Kidney (tissue), 13 donors: ENCODE measurements at regions not wholly inside any gene's neighbourhood (a gene's known extent, or its start where the extent isn't known, plus 50 kb on each side); places are given as distances from the start of the nearest gene placed in this dataset.
"Not testable (repeated sequence)": the region's sequence is repeated elsewhere in the genome, so short reads cannot be mapped to it uniquely, and the experiment has no call there.

ENCODE experiments used
- DNase-seq, 5 donors: peaks; one replicate each; pipeline ENCODE4 v3.0.0-alpha.2; 2013 to 2020
- FAIRE-seq: peaks from 2 replicates; lab custom pipeline; 2012; peaks lifted over from hg19 to GRCh38; lab: Jason Lieb, UNC
- H3K27ac ChIP-seq, 2 donors: one replicate each; pipeline ENCODE4 v1.7.0; 2013; ENCODE audit warnings: low read depth in 2 of 2, low read length in 2 of 2, inconsistent platforms in 1 of 2
- H3K27me3 ChIP-seq: one replicate; pipeline ENCODE4 v1.7.1; 2013; ENCODE audit warnings: low read length, inconsistent platforms; ENCODE audit not compliant: control insufficient read depth, insufficient read depth
- H3K36me3 ChIP-seq, 3 donors: one replicate each; pipeline versions ENCODE4 v1.7.0 to v1.7.1; 2013; ENCODE audit warnings: low read length in 3 of 3, control low read depth in 1 of 3, inconsistent platforms in 1 of 3; ENCODE audit not compliant: insufficient read depth in 3 of 3, control insufficient read depth in 2 of 3
- H3K4me1 ChIP-seq, 3 donors: one replicate each; pipeline versions ENCODE4 v1.7.0 to v1.7.1; 2013; ENCODE audit warnings: low read length in 3 of 3, inconsistent platforms in 1 of 3, low read depth in 1 of 3; ENCODE audit not compliant: control insufficient read depth in 2 of 3, insufficient read depth in 2 of 3
- H3K4me3 ChIP-seq, 3 donors: one replicate each; pipeline versions ENCODE4 v1.7.0 to v1.8.1; 2013; ENCODE audit warnings: low read length in 3 of 3, control low read depth in 1 of 3, inconsistent platforms in 1 of 3
- H3K9ac ChIP-seq, 3 donors: one replicate each; pipeline versions ENCODE4 v1.7.0 to v1.7.1; 2013; ENCODE audit warnings: low read length in 3 of 3, control low read depth in 1 of 3, inconsistent platforms in 1 of 3
- H3K9me3 ChIP-seq, 3 donors: one replicate each; pipeline versions ENCODE4 v1.7.0 to v1.7.1; 2013; ENCODE audit warnings: low read length in 3 of 3, control low read depth in 1 of 3, inconsistent platforms in 1 of 3; ENCODE audit not compliant: control insufficient read depth in 2 of 3, insufficient read depth in 1 of 3
- CTCF ChIP-seq: IDR thresholded peaks from 3 replicates; pipeline ENCODE4 v1.5.1; 2012; ENCODE audit warnings: mild to moderate bottlenecking, moderate library complexity, borderline replicate concordance; ENCODE audit not compliant: insufficient read depth; ENCODE audit errors: extremely low read depth
- intact Hi-C: fragments of 100-400 bp; cut with DNase I; formaldehyde crosslinking; loops from one replicate; pipeline ENCODE4 v1.11.1; 2022
- donor health status: control.
- donor health status: control.
- donor health status: control.
- donor health status: control.
- donor health status: control.
- donor health status: DM: yes; HTN: yes; CAD: no.
- donor health status: Normal renal cell carcinoma (clear cell type).

DNA sequence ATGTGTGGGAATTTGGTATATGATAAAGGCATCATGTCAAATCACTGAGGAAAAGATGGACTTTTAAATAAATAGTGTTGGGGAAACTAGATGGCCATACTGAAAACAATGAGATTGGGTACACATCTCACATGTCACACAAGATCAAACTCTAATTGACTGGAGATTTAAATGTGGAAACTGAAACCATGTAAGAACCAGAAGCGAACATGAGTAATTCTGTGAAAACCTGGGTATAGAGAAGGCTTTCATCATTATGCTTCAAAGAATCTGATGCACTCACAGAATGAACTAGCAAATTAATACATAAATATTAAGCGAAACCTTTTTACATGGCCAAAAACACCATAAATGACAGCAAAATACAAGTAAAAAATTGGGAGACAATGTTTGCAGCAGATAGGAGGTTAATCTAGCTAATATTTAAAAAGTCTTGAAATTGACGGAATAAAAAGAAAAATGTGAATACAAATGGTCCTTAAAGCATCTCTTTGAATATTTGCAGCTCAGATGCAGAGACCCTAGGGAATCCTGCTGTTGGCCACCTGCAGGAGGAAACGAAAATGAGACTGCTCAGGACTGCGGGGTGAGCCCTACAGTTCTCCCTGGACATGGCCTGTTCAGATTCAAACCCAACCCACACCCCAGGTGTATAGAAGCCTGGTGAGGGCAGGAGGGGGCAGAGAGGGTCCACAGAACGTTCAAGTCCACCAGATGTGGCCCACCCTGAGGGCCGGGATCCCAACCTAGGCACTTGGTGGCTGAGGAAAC is 297.6 kb upstream of the WSB1 start:
- H3K36me3 ChIP-seq, H3K4me3 ChIP-seq, FAIRE-seq, H3K9ac ChIP-seq, H3K4me1 ChIP-seq, intact Hi-C loops, DNase-seq, H3K9me3 ChIP-seq, H3K27ac ChIP-seq, H3K27me3 ChIP-seq: not testable (repeated sequence)

DNA sequence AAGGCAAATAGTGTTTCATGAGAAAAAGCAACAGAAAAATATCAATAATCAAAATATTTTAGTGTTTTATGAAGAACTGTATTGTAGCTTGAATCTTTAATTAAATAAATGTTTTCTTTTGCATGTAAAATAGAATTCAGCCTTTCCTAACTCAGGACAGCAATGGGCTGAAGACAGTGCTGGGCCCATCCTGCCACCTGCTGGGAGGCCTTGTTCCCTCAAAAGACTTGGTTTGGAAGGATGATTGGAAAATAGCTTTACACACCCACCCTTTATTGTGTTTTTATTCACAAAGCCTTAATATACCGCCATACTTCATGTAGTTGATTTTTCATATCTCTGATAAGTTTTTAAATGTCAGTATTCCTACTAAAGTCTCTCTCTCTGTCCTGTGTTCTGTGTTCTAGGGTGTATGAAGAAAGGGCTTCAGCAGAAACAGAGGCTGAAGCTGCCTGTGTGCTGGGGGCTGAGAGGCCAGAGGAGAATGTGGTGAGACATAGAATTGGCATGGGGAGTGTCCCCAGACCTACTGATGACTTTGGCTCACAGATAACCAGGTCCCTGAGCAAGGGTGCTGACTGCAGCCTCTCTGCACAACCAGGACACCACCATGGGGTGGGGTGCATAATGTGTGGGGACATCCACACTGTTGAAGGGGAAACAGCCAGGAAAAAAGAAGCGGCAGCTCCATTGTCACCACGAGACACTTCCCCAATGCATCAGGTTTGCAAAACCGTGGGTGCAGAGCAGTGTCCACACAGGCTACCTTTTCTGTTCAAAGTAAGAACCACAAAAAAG is 286.0 kb upstream of the WSB1 start:
- DNase-seq, H3K4me3 ChIP-seq, H3K4me1 ChIP-seq, H3K27me3 ChIP-seq, H3K9me3 ChIP-seq, intact Hi-C loops, H3K9ac ChIP-seq, H3K36me3 ChIP-seq, H3K27ac ChIP-seq, FAIRE-seq: not testable (repeated sequence)

DNA sequence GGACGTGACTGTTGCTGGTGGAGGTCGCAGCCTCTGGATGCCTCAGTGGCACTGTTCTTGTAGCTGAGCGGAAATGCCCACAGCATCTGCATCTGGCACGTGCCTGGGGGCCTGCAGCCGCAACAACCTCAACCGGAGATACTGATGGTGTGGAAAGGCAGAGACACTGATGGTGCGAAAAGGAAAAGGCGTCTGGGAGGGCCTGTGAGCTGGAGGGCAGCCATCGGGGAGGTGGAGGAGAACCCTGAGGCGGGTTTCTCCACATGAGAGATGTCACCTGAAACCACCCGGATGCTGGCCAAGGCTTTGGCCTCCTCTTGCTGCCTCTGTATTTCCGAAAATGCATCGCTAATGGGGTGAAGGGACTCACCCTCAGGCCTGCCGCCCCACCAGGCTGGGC is 284.8 kb upstream of the WSB1 start:
- FAIRE-seq (no peak), DNase-seq (no peak)
- no peaks in the 10 kb centered on the region for H3K27me3 ChIP-seq
- H3K9ac ChIP-seq: no peak overlapping the region
- H3K4me3 ChIP-seq: no peak overlapping the region
- no peaks in the 10 kb centered on the region for H3K36me3 ChIP-seq
- no peaks in the 10 kb centered on the region for H3K4me1 ChIP-seq
- no peak overlapping the region for H3K27ac ChIP-seq
- H3K9me3 ChIP-seq: no peaks in the 10 kb centered on the region
- no peak for TF ChIP-seq CTCF
- intact Hi-C loops: no loop called here

GRCh38 chr17:27010138-27010537 is 283.8 kb upstream of the WSB1 start:
- H3K4me1 ChIP-seq, H3K36me3 ChIP-seq, H3K27me3 ChIP-seq, H3K9ac ChIP-seq, FAIRE-seq, DNase-seq, H3K9me3 ChIP-seq, H3K4me3 ChIP-seq, H3K27ac ChIP-seq, intact Hi-C loops: not testable (repeated sequence)

- H3K9ac ChIP-seq, H3K27ac ChIP-seq, intact Hi-C loops, H3K4me1 ChIP-seq, H3K36me3 ChIP-seq, H3K27me3 ChIP-seq, H3K4me3 ChIP-seq, DNase-seq, FAIRE-seq, H3K9me3 ChIP-seq: not testable (repeated sequence)
Measured at GRCh38 chr17:27030552-27030951, 263.4 kb upstream of the WSB1 start.
